CD4-positive, alpha-beta T cell treated with Interleukin-4 for 4 hours (primary cell): ENCODE measurements at regions not wholly inside any gene's neighbourhood (a gene's known extent, or its start where the extent isn't known, plus 50 kb on each side); places are given as distances from the start of the nearest gene placed in this dataset.
"Not testable (repeated sequence)": the region's sequence is repeated elsewhere in the genome, so short reads cannot be mapped to it uniquely, and the experiment has no call there.

ENCODE experiments used
- DNase-seq: peaks from one replicate; pipeline ENCODE4 v3.0.0-alpha.2; 2020

DNA sequence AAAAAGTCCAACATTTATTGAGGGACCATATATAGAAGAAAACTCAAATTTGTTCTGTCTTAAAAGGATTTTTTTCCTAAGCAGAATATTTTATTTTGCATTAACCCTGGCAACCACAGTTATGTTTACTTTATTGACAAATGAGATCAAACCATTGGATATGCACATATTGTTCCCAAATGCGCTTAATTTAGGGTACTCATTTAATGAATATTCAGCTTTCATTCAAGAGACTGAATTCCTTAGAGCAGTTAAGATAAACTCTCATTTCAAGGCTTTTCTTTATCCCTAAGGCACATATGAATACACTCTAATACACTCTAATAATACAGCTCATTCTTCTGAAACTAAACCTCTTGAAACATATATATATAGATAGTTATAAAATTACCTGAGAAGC, 150.2 kb downstream of the HMHB1 start:
- no peak for DNase-seq

DNA sequence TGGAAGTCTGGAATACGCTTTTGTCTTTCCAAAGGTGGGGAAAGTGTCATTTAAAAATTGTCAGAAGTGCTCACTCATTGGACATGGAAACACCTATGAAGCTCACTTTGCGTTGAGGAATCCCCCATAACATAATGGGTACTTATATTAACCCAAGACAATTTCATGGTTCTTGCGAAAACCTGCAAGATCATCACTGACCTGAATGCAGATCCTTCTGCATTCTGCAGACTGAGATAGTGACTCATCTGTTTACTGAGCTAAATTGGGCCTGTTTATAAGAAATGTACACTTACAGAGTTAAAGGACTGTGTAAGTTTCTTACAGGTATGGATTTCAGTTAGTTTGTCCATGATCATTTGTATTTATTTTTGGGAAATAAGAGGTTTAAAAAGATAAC, 153.0 kb downstream of the HMHB1 start:
- no peak for DNase-seq

DNA sequence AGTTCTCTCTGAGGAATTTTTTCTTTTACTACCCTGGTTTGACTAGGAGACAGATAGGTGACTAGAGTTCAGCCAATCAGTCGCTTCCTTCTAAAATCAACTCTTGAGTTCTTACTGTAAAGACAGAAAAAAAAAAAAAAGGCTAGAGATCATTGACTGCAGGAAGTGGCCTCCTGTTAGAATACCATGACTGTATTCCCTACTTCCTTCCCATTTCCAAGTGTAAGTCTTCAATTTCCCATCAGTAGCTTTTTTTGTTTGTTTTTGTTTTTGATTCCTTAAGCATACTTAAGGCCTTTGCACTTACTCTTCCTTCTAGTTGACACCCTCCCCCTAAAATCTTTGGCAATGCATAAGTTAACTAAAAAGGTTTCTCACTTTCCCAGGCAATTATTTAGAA, 154.3 kb downstream of the HMHB1 start:
- DNase-seq: no peak

DNA sequence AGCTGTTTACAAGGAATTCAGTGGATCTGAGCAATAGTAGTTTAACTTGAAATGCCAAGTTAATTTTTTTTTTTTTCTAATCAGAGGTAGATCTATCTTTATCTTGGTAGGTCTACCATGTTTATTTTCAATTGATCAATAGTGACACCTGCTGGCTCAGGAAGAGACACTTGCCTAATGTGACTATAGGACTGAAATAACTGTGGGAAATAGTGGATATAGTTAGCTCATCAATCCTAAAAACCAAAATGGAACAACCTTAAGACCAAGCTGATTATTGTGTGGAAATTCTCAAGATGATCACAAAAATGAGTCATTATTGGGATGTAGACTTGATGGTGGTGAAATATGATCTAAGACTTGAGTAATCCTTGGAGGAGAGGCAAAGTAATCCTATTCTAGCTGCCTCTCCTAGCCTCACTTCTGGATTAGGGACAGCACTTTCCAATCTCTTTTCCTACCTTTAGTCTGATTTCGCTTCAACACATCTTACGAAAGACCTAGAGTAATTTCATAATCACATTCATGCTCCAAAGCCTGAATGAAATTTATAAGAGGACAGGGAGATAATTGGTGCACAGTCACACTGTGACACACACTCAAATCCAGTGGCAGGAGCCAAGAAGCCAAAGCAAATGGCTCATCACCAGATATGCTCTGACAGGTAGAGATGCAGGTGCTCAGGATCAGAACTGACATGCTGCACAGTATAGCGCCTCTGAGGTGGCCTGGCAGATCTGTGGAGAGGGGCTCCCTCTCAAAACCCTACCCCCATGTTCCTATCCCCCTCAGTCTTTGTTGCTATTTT, 156.3 kb downstream of the HMHB1 start:
- DNase-seq: peak; percentile 5

DNA sequence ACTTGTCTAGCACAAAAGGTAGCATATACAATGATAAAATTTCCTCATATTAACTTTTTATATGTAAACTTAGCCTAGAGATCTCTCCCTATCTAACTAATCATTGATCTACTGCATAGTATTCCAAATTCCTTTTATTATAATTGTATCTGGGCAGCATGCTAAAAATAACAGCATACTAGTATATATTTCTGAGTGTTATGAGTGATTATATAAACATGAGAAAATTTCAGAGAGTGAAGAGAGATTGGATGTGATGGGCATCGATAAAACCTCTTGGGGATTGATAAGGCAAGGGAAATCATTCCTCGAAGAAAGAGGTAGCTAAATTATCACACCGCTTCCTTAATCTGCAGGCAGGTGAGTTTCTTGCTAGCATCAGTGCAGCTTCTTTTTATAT, 158.2 kb downstream of the HMHB1 start:
- DNase-seq: no peak

DNA sequence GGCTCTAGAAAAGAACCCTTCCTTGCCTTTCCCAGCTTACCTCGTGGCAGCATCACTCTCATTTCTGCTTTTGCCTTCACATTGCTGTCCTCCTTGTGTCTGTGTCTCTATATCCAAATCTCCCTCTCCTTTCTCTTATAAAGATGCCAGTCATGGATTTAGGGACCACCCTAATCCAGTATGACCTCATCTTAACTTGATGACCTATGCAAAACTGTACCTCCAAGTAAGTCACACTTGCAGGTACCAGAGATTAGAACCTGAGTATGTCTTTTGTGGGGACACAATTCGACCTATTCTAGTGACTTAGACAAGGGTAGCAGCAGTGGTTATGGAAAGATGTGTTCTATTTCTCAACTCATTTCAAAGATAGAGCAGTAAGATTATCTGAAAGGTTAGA, 160.1 kb downstream of the HMHB1 start:
- DNase-seq: no peak

DNA sequence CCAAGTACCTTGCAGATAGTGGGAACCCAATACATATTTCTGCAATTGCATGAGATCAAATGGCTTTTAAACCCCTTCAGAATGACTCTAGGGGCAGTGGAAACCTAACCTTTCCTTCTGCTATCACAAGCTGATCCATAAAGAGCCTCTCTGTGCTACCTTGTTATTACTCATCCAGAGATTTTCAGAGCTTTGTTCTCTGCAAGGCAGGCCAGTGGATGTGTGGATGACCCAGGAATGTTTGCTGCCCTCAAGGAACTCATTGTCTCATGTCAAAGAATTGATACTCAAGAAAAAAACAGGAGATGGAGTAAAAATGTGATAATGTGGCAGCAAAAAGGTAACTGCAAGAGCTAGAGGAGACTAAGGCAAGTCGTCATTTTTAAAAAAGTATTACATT, 164.1 kb downstream of the HMHB1 start:
- no peak for DNase-seq

DNA sequence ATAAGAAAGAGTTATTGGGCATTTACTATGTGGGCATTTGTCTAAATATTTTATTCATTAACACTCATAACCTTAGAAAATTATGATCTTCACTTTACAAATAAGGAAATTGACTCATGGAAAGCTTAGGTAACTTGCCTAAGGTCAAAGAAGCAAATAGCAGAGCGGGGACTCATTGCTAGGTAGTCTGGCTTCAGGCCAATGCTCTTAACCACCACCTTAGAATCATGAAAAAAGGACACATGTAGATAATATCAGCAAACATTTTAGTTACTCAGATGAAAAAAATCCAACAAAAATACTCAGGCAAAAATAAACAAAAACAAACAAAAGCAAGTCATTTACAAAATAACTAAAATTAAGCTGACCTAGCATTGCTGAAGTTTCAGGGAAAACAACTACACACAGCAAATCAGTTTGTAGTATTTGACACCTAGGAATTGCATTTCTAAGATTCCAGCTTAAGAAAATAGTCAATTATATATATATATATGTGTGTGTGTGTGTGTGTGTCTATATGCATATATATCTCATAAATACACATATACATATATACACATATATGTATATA, 166.0 kb downstream of the HMHB1 start:
- no peak for DNase-seq

DNA sequence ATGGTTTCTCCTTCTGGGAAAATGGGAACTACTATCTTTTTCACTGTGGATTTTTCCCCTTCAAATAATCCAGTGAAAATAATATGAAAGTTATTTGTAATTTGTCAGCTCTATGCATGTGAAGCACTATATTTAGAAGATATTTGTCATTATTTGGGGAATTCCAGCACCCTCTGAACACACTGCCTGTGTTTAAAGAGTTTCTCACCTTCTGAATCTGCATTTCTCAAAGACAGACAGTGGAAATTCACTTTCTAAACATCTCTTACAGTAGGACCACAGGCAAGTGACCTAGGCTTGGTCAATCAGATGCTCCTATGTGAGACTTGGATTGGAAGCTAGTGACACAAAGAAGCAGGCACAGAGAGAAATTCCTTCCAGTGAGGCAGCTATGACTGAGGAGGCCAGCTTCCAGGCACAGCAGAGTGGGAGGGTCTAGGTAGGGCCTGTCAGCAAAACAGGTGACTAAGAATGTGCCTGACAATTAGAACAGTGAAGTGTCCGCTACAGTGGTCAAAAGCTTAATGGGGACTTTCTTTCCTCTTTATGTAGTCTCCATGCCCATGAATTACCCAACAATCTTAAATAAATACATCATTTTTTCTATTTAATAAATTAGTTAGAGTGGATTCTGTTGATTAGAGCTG, 167.2 kb downstream of the HMHB1 start:
- no peak for DNase-seq

DNA sequence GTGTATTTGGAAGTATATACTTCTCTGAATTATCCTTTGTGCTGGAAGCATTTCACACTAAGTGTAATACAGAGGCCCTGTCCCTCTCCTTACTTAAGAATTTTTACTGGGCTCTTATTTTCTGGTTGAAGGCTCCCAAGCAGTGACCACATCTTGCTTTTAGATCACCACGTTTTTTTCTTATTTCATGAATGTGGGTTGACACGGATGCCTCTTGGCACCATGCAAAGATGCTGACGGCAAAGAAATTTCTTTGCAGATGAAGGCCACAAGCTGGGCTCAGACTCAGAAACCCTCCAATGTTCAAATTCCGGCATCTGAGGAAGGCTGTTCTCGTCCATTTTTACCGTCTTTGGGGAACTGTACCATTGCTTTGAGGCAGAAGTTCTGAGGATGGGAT, 168.5 kb downstream of the HMHB1 start:
- no peak for DNase-seq

DNA sequence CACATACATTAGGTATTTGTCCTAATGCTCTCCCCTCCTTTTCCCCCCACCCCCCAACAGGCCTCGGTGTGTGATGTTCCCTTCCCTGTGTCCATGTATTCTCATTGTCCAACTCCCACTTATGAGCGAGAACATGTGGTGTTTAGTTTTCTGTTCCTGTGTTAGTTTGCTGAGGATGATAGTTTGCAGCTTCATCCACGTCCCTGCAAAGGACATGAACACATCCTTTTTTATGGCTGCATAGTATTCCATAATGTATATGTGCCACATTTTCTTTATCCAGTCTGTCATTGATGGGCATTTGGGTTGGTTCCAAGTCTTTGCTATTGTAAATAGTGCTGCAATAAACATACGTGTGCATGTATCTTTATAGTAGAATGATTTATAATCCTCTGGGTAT, 171.0 kb downstream of the HMHB1 start:
- not testable (repeated sequence) for DNase-seq

DNA sequence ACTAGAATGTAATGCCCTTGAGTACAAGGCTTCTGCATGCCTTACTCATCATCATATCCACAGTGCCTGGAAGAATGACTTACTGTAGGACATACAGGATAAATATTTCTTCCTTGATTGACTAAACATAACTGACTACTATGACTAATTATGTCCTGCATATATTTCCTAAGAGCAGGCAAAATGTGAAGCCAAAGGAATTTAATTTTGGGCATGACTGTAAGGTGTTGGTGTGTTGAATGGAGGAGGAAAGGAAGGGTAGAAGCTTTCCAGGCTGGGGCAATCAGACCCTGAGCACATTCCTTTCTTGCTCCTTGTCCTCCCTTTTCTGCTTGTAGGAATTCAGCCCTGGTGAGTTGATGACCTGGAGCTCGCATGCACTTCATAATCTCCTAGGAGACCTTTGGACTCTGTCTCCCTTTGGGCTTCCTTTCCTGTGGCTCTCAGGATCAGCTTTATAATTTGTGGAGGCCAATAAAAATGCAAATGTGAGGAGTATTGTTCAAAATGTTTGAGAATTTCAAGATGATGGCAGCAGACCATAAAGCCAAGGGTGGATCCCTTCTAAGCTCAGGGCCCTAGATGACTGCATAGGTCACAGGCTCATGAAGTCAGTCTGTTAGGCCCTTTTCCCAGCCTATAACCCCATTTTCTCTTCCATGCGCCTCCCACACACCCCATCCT, 174.0 kb downstream of the HMHB1 start:
- no peak for DNase-seq

DNA sequence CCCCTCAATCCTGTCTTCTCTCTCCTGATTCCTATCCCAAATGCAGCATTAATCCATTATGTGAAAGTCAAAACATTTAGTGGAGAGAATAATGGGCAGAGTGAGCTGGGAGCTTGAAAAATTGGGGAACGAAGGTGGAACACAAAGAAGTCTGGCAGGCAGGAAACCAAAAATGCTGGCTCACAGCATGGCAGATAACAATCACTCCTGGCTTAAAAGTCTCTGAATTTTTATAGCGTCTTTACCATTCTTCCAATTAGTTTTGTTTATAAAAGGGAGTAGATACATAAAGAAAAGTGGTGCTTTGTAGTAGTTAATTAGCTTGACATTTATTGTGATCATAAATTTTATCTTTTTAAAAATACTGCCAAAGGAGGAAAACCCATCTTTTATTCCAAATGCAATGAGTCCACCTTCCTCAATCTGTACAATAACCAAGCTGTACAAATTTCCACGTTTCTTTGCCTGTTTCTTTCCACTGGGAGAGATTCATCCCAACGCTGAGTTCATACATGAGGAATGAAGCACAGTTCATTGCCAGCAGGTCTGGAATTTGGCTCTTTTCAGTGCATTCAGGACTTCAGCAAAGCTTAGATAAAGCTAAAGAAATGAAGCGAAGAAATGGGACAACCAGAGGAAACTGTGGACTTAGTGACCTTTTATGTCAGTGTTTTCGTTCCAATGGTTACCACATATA, 174.7 kb downstream of the HMHB1 start:
- no peak for DNase-seq

DNA sequence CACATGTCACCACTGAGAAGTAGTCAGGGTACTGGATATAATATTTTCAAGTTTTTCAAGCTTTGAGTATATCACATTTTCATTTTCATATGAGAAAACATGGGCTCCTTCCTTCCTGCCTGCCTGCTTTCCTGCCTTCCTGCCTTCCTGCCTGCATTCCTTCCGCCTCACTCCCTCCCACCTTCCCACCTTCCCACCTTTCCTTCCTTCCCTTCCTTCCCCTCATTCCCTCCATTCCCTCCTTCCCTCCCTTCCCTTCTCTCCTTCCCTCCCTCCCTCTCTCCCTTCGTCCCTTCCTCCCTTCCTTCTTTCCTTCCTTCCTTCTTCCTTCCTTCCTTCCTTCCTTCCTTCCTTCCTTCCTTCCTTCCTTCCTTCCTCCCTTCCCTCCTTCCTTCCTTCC, 175.3 kb downstream of the HMHB1 start:
- no peak for DNase-seq

DNA sequence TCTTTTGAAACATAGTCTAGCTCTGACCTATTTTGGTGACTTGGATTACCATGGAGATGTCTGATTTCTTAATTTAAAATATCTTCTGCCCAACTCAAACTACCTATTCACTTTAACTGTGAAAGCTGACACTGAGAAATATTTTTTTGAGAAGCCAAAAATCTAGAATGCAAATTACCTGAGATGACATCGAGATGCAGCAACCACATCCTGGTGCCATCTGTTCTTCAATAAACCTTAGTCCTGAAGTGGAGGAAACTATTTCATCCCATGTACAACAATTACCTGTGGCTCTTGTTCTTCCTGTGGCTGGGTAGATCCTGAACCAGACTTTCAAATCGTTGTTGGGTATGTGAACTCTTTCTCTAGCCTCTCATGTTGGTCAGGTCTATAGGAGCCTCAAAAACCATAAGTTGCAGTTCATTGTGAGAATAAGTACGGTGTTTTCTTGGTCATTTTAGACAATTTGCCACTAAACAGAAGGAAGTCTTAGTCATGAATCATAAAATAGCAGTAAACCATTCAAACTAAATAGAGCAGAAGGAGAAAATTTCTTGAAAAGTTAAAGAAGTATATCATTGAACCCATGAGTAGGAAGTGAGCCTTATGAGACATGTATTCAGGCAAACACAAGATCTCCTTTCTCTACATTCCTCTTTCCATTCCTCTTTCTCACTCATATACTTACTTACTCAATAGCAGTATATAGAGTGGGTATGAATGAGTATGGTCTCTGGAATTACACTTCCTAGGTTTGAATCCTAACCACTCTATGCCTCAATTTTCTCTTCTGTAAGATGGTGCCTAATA, 176.0 kb downstream of the HMHB1 start:
- no peak for DNase-seq

DNA sequence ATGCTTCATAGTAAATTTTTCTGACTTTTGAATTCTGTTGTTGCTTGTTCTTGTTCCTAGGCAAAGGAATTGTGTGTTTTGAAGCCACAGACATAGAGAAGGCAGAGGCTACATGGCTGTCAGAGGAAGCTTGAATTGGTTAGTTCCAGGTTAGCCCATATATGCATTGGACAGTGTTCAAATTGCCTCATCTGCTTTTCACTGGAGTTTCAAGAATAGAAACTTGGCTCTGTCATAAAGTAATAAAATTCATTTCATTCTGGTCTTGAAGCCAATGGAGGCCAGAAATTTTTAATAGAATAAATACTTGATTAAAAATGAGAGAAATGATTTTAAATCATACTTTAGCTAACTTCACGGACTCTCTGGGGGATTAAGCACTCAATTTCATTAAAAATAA, 178.0 kb downstream of the YIPF5 start:
- DNase-seq: no peak

DNA sequence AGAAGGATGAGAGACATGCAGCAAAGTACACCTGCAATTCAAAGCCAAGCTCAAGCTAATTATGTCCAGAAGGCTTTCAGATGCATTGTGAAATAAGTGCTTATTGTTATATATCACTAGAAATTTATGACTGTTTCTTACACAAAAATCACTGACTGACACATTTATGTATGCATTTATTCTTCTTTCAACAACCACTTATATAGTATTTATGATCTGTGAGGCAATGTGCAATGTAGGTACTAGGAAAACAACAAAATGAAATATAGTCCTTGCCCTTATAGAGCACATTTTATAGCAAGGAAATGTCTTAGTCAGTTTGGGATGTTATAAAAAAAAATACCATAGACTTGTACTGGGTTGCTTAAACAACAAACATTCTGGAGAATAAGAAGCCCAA, 167.6 kb downstream of the YIPF5 start:
- DNase-seq: no peak

DNA sequence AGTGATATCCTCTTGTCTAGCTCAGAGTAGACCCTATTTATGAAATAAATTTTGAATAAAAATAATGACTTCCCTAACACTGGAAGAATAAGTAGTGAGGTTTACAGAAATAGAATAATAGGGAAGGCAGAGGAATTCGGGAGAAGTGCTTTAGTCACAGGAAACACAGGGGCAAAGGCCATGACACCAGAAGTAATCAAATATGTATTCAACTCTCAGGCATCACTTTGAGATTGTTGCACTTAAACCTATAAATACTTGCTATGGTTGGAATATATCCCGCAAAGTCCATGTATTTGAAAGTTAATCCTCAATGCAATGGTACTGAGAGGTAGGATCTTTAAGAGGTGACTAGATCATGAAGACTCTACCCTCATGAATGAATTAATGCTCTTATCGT, 166.8 kb downstream of the YIPF5 start:
- no peak for DNase-seq

DNA sequence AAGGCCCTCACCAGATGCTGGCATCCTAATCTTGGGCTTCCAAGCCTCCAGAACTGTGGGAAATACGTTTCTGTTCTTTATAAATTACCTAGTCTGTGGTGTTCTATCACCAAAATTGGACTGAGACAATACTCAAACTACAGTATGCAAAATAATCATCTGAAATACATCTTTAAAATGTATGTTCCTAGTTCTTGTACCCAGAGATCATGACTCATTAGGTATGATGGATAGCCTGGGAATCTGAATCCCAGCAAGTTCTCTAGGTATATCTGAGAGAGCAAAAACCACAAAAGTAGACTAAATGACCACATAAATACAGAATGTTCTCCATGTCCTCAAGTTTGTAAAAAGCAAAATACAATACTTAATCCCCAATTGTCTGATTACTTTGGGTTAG, 166.3 kb downstream of the YIPF5 start:
- DNase-seq: no peak

DNA sequence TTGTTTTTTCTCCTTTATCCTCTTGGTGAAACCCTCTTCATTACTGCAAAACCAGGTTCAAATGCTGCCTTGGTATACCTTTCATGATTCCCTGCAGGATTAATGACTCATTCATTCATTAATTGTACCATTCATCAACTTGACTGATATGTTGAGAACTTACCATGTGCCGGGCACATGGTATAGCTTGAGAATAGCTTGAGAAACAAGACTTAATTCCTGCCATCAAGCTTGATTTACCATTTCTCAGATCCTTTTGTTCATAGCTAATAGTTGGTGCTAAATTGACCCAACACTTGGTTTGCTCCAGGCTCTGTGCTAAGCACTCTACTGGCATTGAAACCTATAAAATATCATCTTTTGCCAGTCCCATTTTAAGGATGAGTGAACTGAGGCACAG, 165.7 kb downstream of the YIPF5 start:
- no peak for DNase-seq

DNA sequence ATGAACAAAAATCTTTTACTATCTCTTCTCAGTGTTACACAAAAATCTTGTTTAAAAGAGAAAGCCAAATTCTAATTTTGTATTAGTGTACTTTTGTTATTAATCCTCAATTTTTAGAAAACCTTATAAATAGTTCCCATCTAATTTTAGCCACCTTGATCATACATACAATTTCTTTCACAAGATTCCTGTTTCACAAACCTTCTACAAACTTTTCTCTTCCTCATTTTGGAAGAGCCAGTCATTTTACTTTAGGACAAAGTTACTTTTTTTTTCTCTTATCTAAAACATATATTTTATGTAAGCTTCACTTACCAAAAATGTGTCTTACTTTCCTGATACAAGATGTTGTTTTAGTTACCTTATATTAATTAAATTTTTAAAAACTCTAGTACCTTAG, 161.3 kb downstream of the YIPF5 start:
- DNase-seq: no peak

DNA sequence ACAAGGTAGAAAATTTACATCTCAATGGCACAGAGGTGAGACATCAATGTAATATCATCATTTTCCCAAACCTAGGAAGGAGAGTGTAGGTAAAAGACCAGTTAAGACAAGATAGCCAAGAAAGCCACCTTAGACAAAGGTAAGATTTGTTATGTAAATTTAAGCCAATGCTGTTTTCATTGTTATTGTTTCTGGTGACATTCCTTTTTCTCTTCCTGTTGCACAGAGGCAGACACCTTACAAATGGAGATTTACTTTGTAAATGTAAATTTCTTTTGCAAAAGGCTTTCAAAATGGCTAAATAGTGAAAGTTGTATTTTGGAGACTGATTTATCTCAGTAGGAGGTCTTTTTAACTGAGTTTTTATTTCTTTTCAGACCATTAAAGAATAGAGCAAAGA, 159.1 kb downstream of the YIPF5 start:
- DNase-seq: no peak
